NCI-H446 (cell line): ENCODE measurements at regions not wholly inside any gene's neighbourhood (a gene's known extent, or its start where the extent isn't known, plus 50 kb on each side); places are given as distances from the start of the nearest gene placed in this dataset.

Experiments
- DNase-seq, 2 experiments: peaks; one replicate each; lab custom pipeline; 2025; lab: John Stamatoyannopoulos, UW

DNA sequence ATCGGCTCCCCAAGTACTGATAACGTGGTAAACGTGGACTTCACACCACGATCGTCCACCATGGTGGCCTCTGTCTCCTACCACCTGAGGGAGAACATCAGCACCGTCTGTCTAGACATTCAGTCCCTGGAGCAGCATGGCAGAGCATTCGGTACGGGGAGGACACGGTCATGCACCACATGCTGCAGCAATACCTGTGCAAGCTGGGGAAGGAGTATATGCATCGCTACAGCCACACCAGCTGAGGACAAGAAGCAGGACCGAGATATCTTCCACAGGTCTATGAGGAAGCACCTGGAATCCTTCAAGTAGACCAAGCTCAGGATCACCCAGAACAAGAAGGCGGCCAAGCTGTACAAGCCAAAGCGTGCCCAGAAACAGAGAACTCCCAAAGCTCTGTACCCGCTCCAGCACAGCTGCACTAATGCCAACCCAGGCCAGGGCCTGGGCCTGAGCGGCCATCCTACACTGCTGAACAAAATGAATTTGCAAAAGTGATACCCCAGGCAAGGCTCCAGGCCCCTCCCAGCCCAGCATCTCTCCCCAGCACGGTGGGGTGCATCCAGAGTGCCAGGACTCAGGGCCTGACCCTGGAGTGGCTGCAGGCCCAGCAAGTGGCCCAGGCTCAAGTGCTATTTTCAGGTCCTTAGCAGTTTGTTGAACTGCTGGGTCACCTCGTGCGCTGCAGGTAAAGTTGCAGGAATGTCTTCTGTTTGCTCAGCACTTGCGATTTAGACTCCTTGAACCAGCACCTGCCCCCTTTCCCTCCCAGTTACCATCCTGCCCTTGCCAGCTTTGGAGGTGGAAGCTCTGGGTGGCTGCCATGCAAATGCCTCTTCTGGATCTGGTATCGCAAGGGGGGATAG is 119.3 kb upstream of the SERPIND1 start:
- DNase-seq, result no peak

DNA sequence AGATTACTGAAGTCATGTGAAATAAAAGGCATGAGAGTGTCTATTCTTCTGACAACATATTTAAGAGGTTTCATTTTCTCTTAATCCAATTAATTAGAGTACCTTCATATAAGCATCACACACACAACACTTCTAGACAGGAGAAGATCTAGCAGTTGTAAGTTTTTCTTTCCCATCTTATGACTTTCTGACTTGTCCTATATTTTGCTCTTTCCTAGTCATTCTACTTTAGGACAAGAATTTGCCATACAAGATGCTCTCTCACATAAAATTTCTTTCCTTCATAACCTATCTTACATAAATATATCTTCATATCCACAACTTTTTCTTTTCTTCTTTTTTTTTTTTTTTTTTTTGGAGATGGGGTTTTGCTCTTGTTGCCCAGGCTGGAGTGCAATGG is 118.3 kb upstream of the SERPIND1 start:
- no peak for DNase-seq

DNA sequence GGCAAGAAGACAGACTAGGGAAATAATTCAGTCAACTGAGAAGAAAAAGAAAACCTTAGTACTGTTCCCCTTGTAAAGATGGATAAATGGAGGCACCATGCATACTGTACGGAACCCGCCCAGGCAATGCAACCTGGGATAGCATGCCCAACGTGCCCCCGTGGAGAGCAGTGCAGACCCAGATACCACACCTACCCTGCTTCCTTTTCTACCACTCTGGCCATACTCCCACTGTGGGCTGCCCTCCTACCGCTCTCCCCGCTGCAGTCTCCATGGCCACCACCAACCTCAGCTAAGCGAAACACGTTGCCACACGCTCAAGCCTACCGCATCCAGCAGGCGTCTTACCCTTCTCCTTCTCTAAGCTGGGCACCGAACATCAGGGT is 117.4 kb upstream of the SERPIND1 start:
- no peak for DNase-seq

DNA sequence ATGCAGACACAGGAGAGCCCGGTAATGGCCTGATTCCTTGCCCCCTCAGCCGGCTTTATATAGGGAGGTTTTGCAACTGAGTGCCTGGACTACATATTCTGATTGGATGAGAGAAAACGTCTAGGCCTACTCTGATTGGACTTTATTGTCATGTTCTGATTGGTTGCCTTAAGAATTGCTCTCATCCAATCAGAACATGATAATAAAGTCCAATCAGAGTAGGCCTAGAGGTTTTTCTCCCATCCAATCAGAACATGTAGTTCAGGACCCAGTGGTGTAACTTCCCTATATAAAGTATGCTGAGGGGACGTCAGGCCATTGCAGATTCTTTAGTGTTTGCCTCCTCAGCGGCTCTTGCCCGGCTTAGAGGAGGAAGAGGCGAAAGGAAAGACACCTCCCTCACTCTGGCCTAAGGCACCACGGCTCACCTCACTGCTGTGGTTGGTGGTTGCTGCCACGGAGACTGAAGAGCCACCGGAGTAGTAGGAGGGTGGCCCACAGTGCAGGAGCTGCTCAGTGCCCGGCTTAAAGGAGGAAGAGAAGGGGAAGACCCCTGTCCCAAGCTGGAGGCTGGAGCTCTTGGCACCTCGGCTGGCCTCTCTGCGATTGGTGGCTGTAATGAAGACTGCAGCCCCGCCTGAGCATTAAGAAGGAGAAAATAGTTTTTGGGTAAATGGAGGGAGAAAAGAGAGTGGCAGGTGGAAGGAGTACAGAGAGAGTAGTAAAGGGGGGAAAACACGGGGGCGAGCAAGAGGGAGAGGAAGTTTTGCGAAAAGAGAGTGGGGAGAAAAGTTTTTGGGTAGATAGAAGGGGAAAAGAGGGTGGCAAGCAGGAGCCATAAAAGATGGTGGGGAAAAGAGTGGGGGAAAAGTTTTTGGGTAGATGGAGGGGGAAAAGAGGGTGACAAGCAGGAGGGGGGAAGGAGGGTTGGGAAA is 116.7 kb upstream of the SERPIND1 start:
- DNase-seq, result peak in 1 of 2 experiments; percentile 39
